T-cell (primary cell): ENCODE measurements at regions not wholly inside any gene's neighbourhood (a gene's known extent, or its start where the extent isn't known, plus 50 kb on each side); places are given as distances from the start of the nearest gene placed in this dataset.

Experiments
- ATAC-seq, 4 experiments: fragments of 200-7000 bp in 3 of 4; fragments of 150-1000 bp in 1 of 4; cut with Tn5 transposase; replicated peaks in 1 of 4; 1 replicate in 3 of 4; 2 replicates in 1 of 4; pipeline ENCODE4 v1.10.0; 2021; ENCODE audit warnings: moderate library complexity in 3 of 4, mild to moderate bottlenecking in 2 of 4, moderate number of reproducible peaks in 1 of 4
- CTCF ChIA-PET, 2 donors: fragments of 300-600 bp; sonication (Branson Sonifier 250); formaldehyde crosslinking; loops; one replicate each; lab custom pipeline; 2022; ENCODE audit warnings: antibody characterized with exemption in 2 of 2; lab: Charles Lee
- POLR2A ChIA-PET, 2 donors: fragments of 300-600 bp; sonication (Branson Sonifier 250); formaldehyde crosslinking; loops; one replicate each; lab custom pipeline; 2022; ENCODE audit warnings: antibody characterized with exemption in 2 of 2; lab: Charles Lee
- DNase-seq, 35 experiments: peaks; one replicate each; pipeline versions ENCODE4 v3.0.0 to v3.0.0-alpha.2; 2013 to 2023
- H3K27ac ChIP-seq: one replicate; pipeline ENCODE4 v1.5.1; 2013; ENCODE audit warnings: low read length
- H3K27me3 ChIP-seq, 2 experiments: replicated peaks in 1 of 2; 1 replicate in 1 of 2; 2 replicates in 1 of 2; pipeline versions ENCODE4 v1.6.1 to v1.7.0; 2013; ENCODE audit warnings: low read length in 1 of 2, mixed read lengths in 1 of 2; ENCODE audit not compliant: control insufficient read depth in 2 of 2, insufficient read depth in 2 of 2; ENCODE audit errors: extremely low read depth in 1 of 2
- H3K36me3 ChIP-seq, 2 donors: 1 replicate in 1 of 2; 2 replicates in 1 of 2; pipeline versions ENCODE4 v1.6.1 to v1.7.0; 2013; ENCODE audit warnings: low read length in 1 of 2; ENCODE audit not compliant: control insufficient read depth in 2 of 2, insufficient read depth in 1 of 2; ENCODE audit errors: extremely low read depth in 1 of 2
- H3K4me1 ChIP-seq, 2 experiments: 1 replicate in 1 of 2; 2 replicates in 1 of 2; pipeline versions ENCODE4 v1.6.1 to v1.7.0; 2013; ENCODE audit warnings: low read length in 2 of 2, mixed read lengths in 1 of 2; ENCODE audit not compliant: insufficient read depth in 2 of 2, control insufficient read depth in 1 of 2; ENCODE audit errors: extremely low read depth in 1 of 2
- H3K4me3 ChIP-seq, 2 donors: 1 replicate in 1 of 2; 2 replicates in 1 of 2; pipeline versions ENCODE4 v1.5.1 to v1.7.0; 2013; ENCODE audit warnings: mild to moderate bottlenecking in 2 of 2, low read length in 1 of 2, moderate library complexity in 1 of 2; ENCODE audit not compliant: control insufficient read depth in 1 of 2; ENCODE audit errors: extremely low read depth in 1 of 2
- H3K9me3 ChIP-seq: 2 replicates; pipeline ENCODE4 v1.7.0; 2013
- H3K27ac Mint-ChIP-seq, 2 donors: one replicate each; pipeline ENCODE4 v1.8.0; 2020 to 2021; ENCODE audit warnings: mild to moderate bottlenecking in 2 of 2, mixed read lengths in 2 of 2
- H3K27me3 Mint-ChIP-seq, 2 donors: one replicate each; pipeline ENCODE4 v1.8.0; 2021 to 2022; ENCODE audit warnings: mixed read lengths in 2 of 2
- H3K36me3 Mint-ChIP-seq: one replicate; pipeline ENCODE4 v1.8.0; 2021; ENCODE audit warnings: mixed read lengths
- H3K4me1 Mint-ChIP-seq, 3 donors: one replicate each; pipeline ENCODE4 v1.8.0; 2020 to 2022; ENCODE audit warnings: mixed read lengths in 3 of 3, mild to moderate bottlenecking in 1 of 3
- H3K4me3 Mint-ChIP-seq, 3 donors: one replicate each; pipeline ENCODE4 v1.8.0; 2020 to 2022; ENCODE audit warnings: mild to moderate bottlenecking in 3 of 3, mixed read lengths in 3 of 3, moderate library complexity in 3 of 3
- H3K9me3 Mint-ChIP-seq, 3 donors: one replicate each; pipeline ENCODE4 v1.8.0; 2020 to 2022; ENCODE audit warnings: mixed read lengths in 3 of 3
- WGBS: methylation state at CpG from one replicate; pipeline ENCODE4 v1.1.5; 2013; ENCODE audit warnings: missing lambda C conversion rate; ENCODE audit not compliant: insufficient coverage; 5-methylcytosine and 5-hydroxymethylcytosine counted together

- Mint-ChIP-seq H3K27ac (no peak overlapping the region), H3K9me3 (no peaks in the 10 kb centered on the region), H3K36me3 (no peaks in the 10 kb centered on the region), H3K4me1 (peaks cover 3 to 9% (median 8%) of the 10 kb centered on the region in 3 donors), H3K27me3 (no peaks in the 10 kb centered on the region), H3K4me3 (peak overlapping the region; percentile 25 to 44 (median 40))
- ChIA-PET CTCF (interaction anchor here in 1 of 2 donors (0.6 kb wide), 1 partner anchor 151 kb away, joined by 3 read pairs; no protein-coding TSS in a partner anchor), POLR2A (interaction anchor here in 1 of 2 donors (0.6 kb wide), 1 partner anchor 573 kb away, joined by 3 read pairs; no protein-coding TSS in a partner anchor)
- Histone ChIP-seq H3K4me1 (no peaks in the 10 kb centered on the region), H3K27me3 (no peaks in the 10 kb centered on the region), H3K4me3 (no peak overlapping the region), H3K9me3 (no peaks in the 10 kb centered on the region), H3K27ac (no peak overlapping the region), H3K36me3 (no peaks in the 10 kb centered on the region)
- 69% methylated on average over 7 of the region's 18 CpGs for WGBS
- ATAC-seq, result peak in 1 of 4 experiments; percentile 16
- DNase-seq, result peak in 13 of 35 experiments; percentile 1 to 26 (median 6)
These were observed 188.6 kb upstream of the PSMD7 start for GRCh38 chr16:74107795-74108610.

- ChIA-PET POLR2A (no interaction called here), CTCF (no interaction called here)
- Mint-ChIP-seq H3K36me3 (no peaks in the 10 kb centered on the region), H3K27me3 (peaks cover 0 to 3% of the 10 kb centered on the region in 2 donors), H3K4me1 (peaks cover 3 to 9% (median 8%) of the 10 kb centered on the region in 3 donors), H3K27ac (no peak overlapping the region), H3K9me3 (peaks cover 0 to 7% (median 0%) of the 10 kb centered on the region in 3 donors), H3K4me3 (no peak overlapping the region)
- Histone ChIP-seq H3K4me3 (no peak overlapping the region), H3K9me3 (no peaks in the 10 kb centered on the region), H3K4me1 (no peaks in the 10 kb centered on the region), H3K36me3 (no peaks in the 10 kb centered on the region), H3K27ac (no peak overlapping the region), H3K27me3 (no peaks in the 10 kb centered on the region)
- no peak for ATAC-seq
- WGBS, result no CpG with 5 or more reads among the region's 2 CpGs
- DNase-seq, result no peak
These were observed 192.6 kb upstream of the PSMD7 start for GRCh38 chr16:74104022-74104421.

GRCh38 chr16:74101379-74102137 is 195.1 kb upstream of the PSMD7 start:
- H3K9me3 ChIP-seq, result no peaks in the 10 kb centered on the region
- ChIA-PET CTCF (no interaction called here), POLR2A (no interaction called here)
- no CpG with 5 or more reads among the region's 1 CpG for WGBS
- Mint-ChIP-seq H3K9me3 (peaks cover 0 to 7% (median 0%) of the 10 kb centered on the region in 3 donors), H3K4me3 (no peak overlapping the region), H3K4me1 (no peaks in the 10 kb centered on the region), H3K27ac (no peak overlapping the region), H3K36me3 (no peaks in the 10 kb centered on the region), H3K27me3 (peaks cover 0 to 3% of the 10 kb centered on the region in 2 donors)
- no peaks in the 10 kb centered on the region for H3K36me3 ChIP-seq
- no peaks in the 10 kb centered on the region for H3K4me1 ChIP-seq
- no peaks in the 10 kb centered on the region for H3K27me3 ChIP-seq
- H3K4me3 ChIP-seq, result no peak overlapping the region
- H3K27ac ChIP-seq, result no peak overlapping the region
- DNase-seq (no peak), ATAC-seq (no peak)

DNA sequence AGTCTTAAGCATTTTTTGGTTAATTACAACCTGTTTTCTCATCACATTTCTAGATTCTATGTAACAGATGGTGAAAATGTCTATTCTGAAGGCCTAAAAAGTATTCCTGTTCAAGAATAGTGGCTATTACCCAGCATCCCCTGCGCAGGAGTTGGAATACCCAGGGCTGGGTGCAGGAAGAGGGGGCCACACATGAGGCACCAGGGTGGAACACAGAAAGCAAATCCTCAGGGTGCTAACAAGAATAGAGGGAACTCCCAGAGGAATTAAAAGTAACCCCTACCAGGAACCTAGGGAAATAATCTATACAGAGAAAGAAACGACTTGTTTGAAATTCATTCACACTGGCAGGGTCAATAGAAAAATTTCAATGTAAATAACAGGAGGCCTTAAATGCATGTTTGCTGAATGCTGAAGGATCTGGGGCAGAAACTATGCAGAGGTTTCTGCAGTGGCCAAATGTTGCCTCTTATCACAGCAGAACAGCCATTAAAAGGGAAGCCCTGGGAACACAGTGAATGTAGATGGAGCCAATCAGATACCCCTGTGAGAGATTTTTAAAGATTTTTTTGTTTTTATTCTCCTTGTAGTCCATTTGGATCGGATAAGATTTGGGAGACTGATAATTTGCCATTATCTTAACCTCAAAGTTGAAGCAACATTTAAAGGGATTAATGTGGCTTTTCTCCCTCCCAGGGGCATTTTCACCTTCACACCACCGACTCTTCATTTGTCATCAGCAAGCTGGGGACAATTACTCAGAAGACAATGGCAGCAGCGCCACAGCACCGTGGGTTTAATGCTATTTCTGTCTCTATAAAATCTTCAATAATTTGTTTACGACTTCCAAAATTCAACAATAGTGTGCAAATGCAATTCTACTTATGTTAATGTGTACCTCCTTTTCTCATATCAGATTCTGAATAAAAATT is 196.0 kb upstream of the PSMD7 start:
- POLR2A ChIA-PET, result no interaction called here
- H3K4me3 ChIP-seq, result no peak overlapping the region
- 41% methylated on average over 3 of the region's 7 CpGs for WGBS

DNA sequence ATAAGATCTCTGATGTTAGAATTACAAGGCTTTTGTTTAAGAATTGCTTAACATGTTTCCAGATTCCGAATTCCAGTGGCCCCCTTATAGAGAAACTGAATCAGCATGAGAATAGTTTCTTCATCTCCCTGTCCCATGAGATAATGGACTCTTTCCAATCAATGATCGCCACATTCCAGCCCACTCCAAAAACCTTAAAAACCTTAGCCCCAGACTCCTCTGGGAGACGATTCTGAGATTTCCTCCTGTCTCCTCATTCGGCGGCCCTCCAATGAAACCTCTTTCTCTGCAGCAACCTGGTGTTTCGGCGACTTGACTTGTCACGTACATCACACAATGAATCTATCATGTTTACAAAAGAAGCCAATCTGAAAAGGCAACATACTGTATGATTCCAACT is 197.1 kb upstream of the PSMD7 start:
- Histone ChIP-seq H3K36me3 (no peaks in the 10 kb centered on the region), H3K4me1 (no peaks in the 10 kb centered on the region), H3K4me3 (no peak overlapping the region), H3K9me3 (no peaks in the 10 kb centered on the region), H3K27me3 (no peaks in the 10 kb centered on the region), H3K27ac (no peak overlapping the region)
- ChIA-PET POLR2A (no interaction called here), CTCF (no interaction called here)
- no peaks in the 10 kb centered on the region for H3K4me1 Mint-ChIP-seq
- H3K4me3 Mint-ChIP-seq, result no peak overlapping the region
- H3K27me3 Mint-ChIP-seq, result peaks cover 0 to 3% of the 10 kb centered on the region in 2 donors
- ATAC-seq (no peak), DNase-seq (no peak)
- H3K36me3 Mint-ChIP-seq, result no peaks in the 10 kb centered on the region
- 89% methylated on average over 4 of the region's 8 CpGs for WGBS
- H3K9me3 Mint-ChIP-seq, result peaks cover 0 to 7% (median 0%) of the 10 kb centered on the region in 3 donors
- H3K27ac Mint-ChIP-seq, result no peak overlapping the region

More for the DNA sequence above, 196.0 kb upstream of the PSMD7 start:
- ATAC-seq (no peak), DNase-seq (no peak)
- no peaks in the 10 kb centered on the region for H3K9me3 ChIP-seq
- H3K36me3 ChIP-seq, result no peaks in the 10 kb centered on the region
- CTCF ChIA-PET, result no interaction called here
- H3K4me3 Mint-ChIP-seq, result no peak overlapping the region
- H3K4me1 ChIP-seq, result no peaks in the 10 kb centered on the region
- H3K36me3 Mint-ChIP-seq, result no peaks in the 10 kb centered on the region
- H3K27me3 ChIP-seq, result no peaks in the 10 kb centered on the region
- H3K27ac ChIP-seq, result no peak overlapping the region
- H3K4me1 Mint-ChIP-seq, result no peaks in the 10 kb centered on the region
- no peak overlapping the region for H3K27ac Mint-ChIP-seq
- H3K9me3 Mint-ChIP-seq, result peaks cover 0 to 7% (median 0%) of the 10 kb centered on the region in 3 donors
- peaks cover 0 to 3% of the 10 kb centered on the region in 2 donors for H3K27me3 Mint-ChIP-seq

GRCh38 chr16:74094962-74095361 is 201.7 kb upstream of the PSMD7 start:
- Histone ChIP-seq H3K4me1 (no peaks in the 10 kb centered on the region), H3K4me3 (no peak overlapping the region), H3K27me3 (no peaks in the 10 kb centered on the region), H3K9me3 (no peaks in the 10 kb centered on the region), H3K27ac (no peak overlapping the region), H3K36me3 (no peaks in the 10 kb centered on the region)
- DNase-seq (no peak), ATAC-seq (no peak)
- Mint-ChIP-seq H3K4me3 (no peak overlapping the region), H3K27ac (no peak overlapping the region), H3K4me1 (no peaks in the 10 kb centered on the region), H3K9me3 (no peaks in the 10 kb centered on the region), H3K27me3 (peaks cover 0 to 3% of the 10 kb centered on the region in 2 donors), H3K36me3 (no peaks in the 10 kb centered on the region)
- no CpG with 5 or more reads among the region's 1 CpG for WGBS
- ChIA-PET CTCF (no interaction called here), POLR2A (no interaction called here)
